GM12878 (cell line): ENCODE measurements at regions not wholly inside any gene's neighbourhood (a gene's known extent, or its start where the extent isn't known, plus 50 kb on each side); places are given as distances from the start of the nearest gene placed in this dataset.

Experiments
- ATAC-seq: fragments of 200-7000 bp; cut with Tn5 transposase; 3 replicates; pipeline ENCODE4 v1.9.1; 2020; ENCODE audit warnings: mild to moderate bottlenecking, moderate library complexity
- BruUV-seq: library from RNA; stranded (reverse); fragments of 400-500 nt; replicated peaks from 2 replicates; lab custom pipeline; 2021; lab: Mats Ljungman, UMichigan
- CTCF ChIA-PET: fragments of 300-600 bp; sonication (Branson Sonifier 250); formaldehyde crosslinking; extraction: SDS; loops from one replicate; lab custom pipeline; 2021; ENCODE audit warnings: inconsistent platforms; lab: Yijun Ruan, JAX
- POLR2A ChIA-PET: fragments of 350-600 bp; formaldehyde crosslinking; extraction: SDS; loops from one replicate; lab custom pipeline; 2021; ENCODE audit warnings: inconsistent platforms; lab: Charles Lee
- RAD21 ChIA-PET: fragments of 300-600 bp; sonication (Branson Sonifier 250); formaldehyde crosslinking; loops from one replicate; lab custom pipeline; 2023; ENCODE audit warnings: antibody characterized with exemption; ENCODE audit not compliant: unreplicated experiment; lab: Charles Lee
- SMC1A ChIA-PET: fragments of 300-600 bp; sonication (Branson Sonifier 250); formaldehyde crosslinking; loops from one replicate; lab custom pipeline; 2023; ENCODE audit not compliant: unreplicated experiment, uncharacterized antibody; lab: Charles Lee
- DNase-seq: peaks from one replicate; pipeline ENCODE4 v3.0.0-alpha.2; 2011; ENCODE audit warnings: low read depth, low spot score
- FAIRE-seq: peaks from 3 replicates; lab custom pipeline; 2011; peaks lifted over from hg19 to GRCh38; lab: Jason Lieb, UNC
- H2AFZ ChIP-seq: 2 replicates; pipeline ENCODE4 v1.6.0; 2011; ENCODE audit warnings: low read depth, low read length, control low read depth; ENCODE audit not compliant: control insufficient read depth
- H3K27ac ChIP-seq: 2 replicates; pipeline ENCODE4 v1.5.1; 2011; ENCODE audit warnings: control low read depth; ENCODE audit not compliant: control insufficient read depth, insufficient read depth
- H3K27me3 ChIP-seq, 2 experiments: replicated peaks in 1 of 2; 2 replicates each; pipeline versions ENCODE4 v1.6.0 to v1.6.1; 2011; ENCODE audit warnings: low read length in 1 of 2; ENCODE audit not compliant: control insufficient read depth in 2 of 2, insufficient read depth in 2 of 2
- H3K36me3 ChIP-seq, 2 experiments: 2 replicates each; pipeline ENCODE4 v1.5.1; 2011; ENCODE audit warnings: low read length in 1 of 2; ENCODE audit not compliant: control insufficient read depth in 2 of 2, insufficient read depth in 2 of 2
- H3K4me1 ChIP-seq: 2 replicates; pipeline ENCODE4 v1.6.1; 2011; ENCODE audit warnings: mild to moderate bottlenecking, low read length, moderate library complexity, mixed read lengths; ENCODE audit not compliant: control insufficient read depth, insufficient read depth
- H3K4me2 ChIP-seq: 2 replicates; pipeline ENCODE4 v1.6.0; 2011; ENCODE audit warnings: control low read depth; ENCODE audit not compliant: control insufficient read depth, insufficient read depth
- H3K4me3 ChIP-seq: fragments of 200-600 bp; sonication (generic); 2 replicates; pipeline ENCODE4 v1.5.1; 2016
- H3K79me2 ChIP-seq: 2 replicates; pipeline ENCODE4 v1.6.0; 2011; ENCODE audit warnings: low read length; ENCODE audit not compliant: control insufficient read depth, insufficient read depth
- H3K9ac ChIP-seq: 2 replicates; pipeline ENCODE4 v1.8.0; 2011; ENCODE audit warnings: low read length, control low read depth, mixed read lengths; ENCODE audit not compliant: control insufficient read depth, insufficient read depth
- H3K9me3 ChIP-seq: replicated peaks from 3 replicates; pipeline ENCODE4 v1.5.1; 2011; ENCODE audit warnings: mild to moderate bottlenecking, low read length; ENCODE audit not compliant: control insufficient read depth, insufficient read depth
- H4K20me1 ChIP-seq: 2 replicates; pipeline ENCODE4 v1.6.0; 2011; ENCODE audit not compliant: control insufficient read depth, insufficient read depth
- ASH2L ChIP-seq: fragments of 300-600, 200-600 bp; sonication (generic); IDR thresholded peaks from 2 replicates; pipeline ENCODE4 v1.6.1; 2017; ENCODE audit warnings: low read depth, mild to moderate bottlenecking, borderline replicate concordance
- CBFB ChIP-seq: IDR thresholded peaks from 2 replicates; pipeline ENCODE4 v1.6.1; 2016; ENCODE audit warnings: antibody characterized with exemption, low read depth
- EP300 ChIP-seq, 2 experiments: fragments of 150-350 bp in 1 of 2; IDR thresholded peaks; 2 replicates each; pipeline ENCODE4 v1.6.1; 2011 to 2012; ENCODE audit warnings: low read depth in 2 of 2, low read length in 2 of 2, borderline replicate concordance in 1 of 2, improper control_type of control experiment in 1 of 2, inconsistent platforms in 1 of 2; ENCODE audit not compliant: control insufficient read depth in 1 of 2
- EZH2 ChIP-seq: IDR thresholded peaks from 2 replicates; pipeline ENCODE4 v1.6.1; 2012; ENCODE audit warnings: low read depth, mild to moderate bottlenecking, control low read depth, inconsistent platforms, low read length, borderline replicate concordance; ENCODE audit not compliant: control insufficient read depth
- FOXK2 ChIP-seq: fragments of 450-650 bp; IDR thresholded peaks from 2 replicates; pipeline ENCODE4 v1.6.1; 2017; ENCODE audit warnings: mild to moderate bottlenecking, moderate library complexity
- FOXM1 ChIP-seq: IDR thresholded peaks from 2 replicates; pipeline ENCODE4 v1.6.1; 2012; ENCODE audit warnings: low read depth, mild to moderate bottlenecking, inconsistent platforms, low read length, moderate library complexity
- HDAC2 ChIP-seq: fragments of 200-600 bp; sonication (generic); IDR thresholded peaks from 2 replicates; pipeline ENCODE4 v1.6.1; 2017
- IKZF2 ChIP-seq, 2 experiments: fragments of 450-650 bp; IDR thresholded peaks; 2 replicates each; pipeline ENCODE4 v1.6.1; 2017; ENCODE audit warnings: mild to moderate bottlenecking in 2 of 2, moderate library complexity in 2 of 2
- JUNB ChIP-seq: IDR thresholded peaks from 2 replicates; pipeline ENCODE4 v1.6.1; 2016; ENCODE audit warnings: antibody characterized with exemption, mild to moderate bottlenecking
- KAT2A ChIP-seq: conservative IDR thresholded peaks from 2 replicates; pipeline ENCODE4 v1.6.1; 2011; ENCODE audit warnings: low read depth, low read length; ENCODE audit not compliant: control insufficient read depth
- KLF5 ChIP-seq: fragments of 450-650 bp; IDR thresholded peaks from 2 replicates; pipeline ENCODE4 v1.6.1; 2014; ENCODE audit warnings: mild to moderate bottlenecking; ENCODE audit not compliant: partially characterized antibody
- LARP7 ChIP-seq: fragments of 450-650 bp; IDR thresholded peaks from 2 replicates; pipeline ENCODE4 v1.6.1; 2017; ENCODE audit warnings: mild to moderate bottlenecking
- MEF2A ChIP-seq: IDR thresholded peaks from 2 replicates; pipeline ENCODE4 v1.6.1; 2011; ENCODE audit warnings: low read depth, mild to moderate bottlenecking, low read length, moderate library complexity; ENCODE audit not compliant: insufficient read depth
- MYB ChIP-seq: fragments of 150-350 bp; IDR thresholded peaks from 2 replicates; pipeline ENCODE4 v1.6.1; 2014; ENCODE audit warnings: mild to moderate bottlenecking, low read depth, low read length, borderline replicate concordance
- NR2C1 ChIP-seq: fragments of 450-650 bp; IDR thresholded peaks from 2 replicates; pipeline ENCODE4 v1.6.1; 2017; ENCODE audit warnings: antibody characterized with exemption, mild to moderate bottlenecking, moderate library complexity
- RAD21 ChIP-seq: IDR thresholded peaks from 2 replicates; pipeline ENCODE4 v1.6.1; 2011; ENCODE audit warnings: mild to moderate bottlenecking, low read depth, low read length, moderate library complexity; ENCODE audit not compliant: insufficient read depth
- RBBP5 ChIP-seq: fragments of 200-600 bp; sonication (generic); conservative IDR thresholded peaks from 2 replicates; pipeline ENCODE4 v1.6.1; 2016
- SMAD5 ChIP-seq: IDR thresholded peaks from 2 replicates; pipeline ENCODE4 v1.6.1; 2016; ENCODE audit warnings: antibody characterized with exemption, low read depth
- SMC3 ChIP-seq: IDR thresholded peaks from 2 replicates; pipeline ENCODE4 v1.6.1; 2011; ENCODE audit warnings: low read length, improper control_type of control experiment, borderline replicate concordance
- whole genome bisulfite sequencing: methylation state at CpG from one replicate; pipeline ENCODE4 v1.1.6; 2016; ENCODE audit warnings: low lambda C conversion rate; ENCODE audit not compliant: insufficient replicate concordance, insufficient coverage; ENCODE audit errors: missing lambda C conversion rate; 5-methylcytosine and 5-hydroxymethylcytosine counted together
- in situ Hi-C: fragments of 300-500 bp; cut with MboI; formaldehyde crosslinking; loops from 9 replicates; pipeline ENCODE4 v1.14.3; 2018; ENCODE audit warnings: mixed read lengths
- intact Hi-C: fragments of 100-400 bp; cut with micrococcal nuclease; formaldehyde crosslinking; loops from one replicate; pipeline ENCODE4 v1.14.2; 2022; ENCODE audit not compliant: unreplicated experiment
- TF ChIP-seq, protein P1 (sequence below): IDR thresholded peaks from 2 replicates; pipeline ENCODE4 v1.6.1; 2012; ENCODE audit warnings: low read depth, low read length, improper control_type of control experiment
- TF ChIP-seq, protein P2 (sequence below): IDR thresholded peaks from 2 replicates; pipeline ENCODE4 v1.6.1; 2011; ENCODE audit warnings: low read depth, low read length, improper control_type of control experiment, borderline replicate concordance

DNA sequence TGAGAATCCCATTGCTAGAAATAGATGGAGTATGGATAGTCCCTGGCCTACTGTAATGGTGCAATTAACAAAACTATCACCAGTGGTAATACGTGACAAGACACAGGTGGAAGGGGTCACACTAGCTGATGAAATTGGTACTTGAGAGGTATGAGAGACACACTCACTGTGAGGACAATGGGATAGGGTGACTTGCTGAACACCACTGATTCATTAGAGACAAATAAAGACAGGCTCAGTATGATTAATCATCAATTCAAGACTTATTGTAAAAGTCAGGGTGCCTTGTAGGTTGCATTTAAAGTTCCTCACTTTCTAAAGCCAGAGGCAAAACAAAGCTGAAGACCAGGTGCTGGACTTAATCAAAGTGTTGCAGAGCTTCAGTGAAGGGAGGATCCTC, 361.6 kb upstream of the EMCN start:
- POLR2A ChIA-PET, result no interaction called here
- intact Hi-C loops, result no loop called here
- Histone ChIP-seq H3K36me3 (no peaks in the 10 kb centered on the region), H3K4me3 (no peak overlapping the region), H3K27me3 (no peaks in the 10 kb centered on the region), H3K27ac (no peak overlapping the region), H3K4me2 (no peak overlapping the region), H3K9me3 (no peaks in the 10 kb centered on the region), H2AFZ (no peak overlapping the region)
- BruUV-seq, result no TSS peak
- SMC1A ChIA-PET, result interaction anchor here (1.0 to 1.4 kb wide), 4 partner anchors 8 to 787 kb away, joined by 3 to 6 read pairs (median 3); no protein-coding TSS in a partner anchor
- FAIRE-seq, result no peak
- TF ChIP-seq MEF2A, result no peak
- TF ChIP-seq ASH2L, result no peak
- no peak for TF ChIP-seq HDAC2
- TF ChIP-seq IKZF2 (IDR thresholded peaks at IDR 0.05), result no peak
- TF ChIP-seq, protein P1, sequence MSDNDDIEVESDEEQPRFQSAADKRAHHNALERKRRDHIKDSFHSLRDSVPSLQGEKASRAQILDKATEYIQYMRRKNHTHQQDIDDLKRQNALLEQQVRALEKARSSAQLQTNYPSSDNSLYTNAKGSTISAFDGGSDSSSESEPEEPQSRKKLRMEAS, result no peak
- TF ChIP-seq, all 136 proteins: peak for 0
- DNase-seq (no peak), ATAC-seq (no peak)
- RAD21 ChIA-PET, result no interaction called here
- CTCF ChIA-PET, result no interaction called here
- 0% methylated on average over 1 of the region's 1 CpG for whole genome bisulfite sequencing
- no peaks in the 10 kb centered on the region for H3K4me1 ChIP-seq
- in situ Hi-C loops, result no loop called here
- no peaks in the 10 kb centered on the region for H4K20me1 ChIP-seq
- no peak overlapping the region for H3K9ac ChIP-seq
- no peaks in the 10 kb centered on the region for H3K79me2 ChIP-seq

DNA sequence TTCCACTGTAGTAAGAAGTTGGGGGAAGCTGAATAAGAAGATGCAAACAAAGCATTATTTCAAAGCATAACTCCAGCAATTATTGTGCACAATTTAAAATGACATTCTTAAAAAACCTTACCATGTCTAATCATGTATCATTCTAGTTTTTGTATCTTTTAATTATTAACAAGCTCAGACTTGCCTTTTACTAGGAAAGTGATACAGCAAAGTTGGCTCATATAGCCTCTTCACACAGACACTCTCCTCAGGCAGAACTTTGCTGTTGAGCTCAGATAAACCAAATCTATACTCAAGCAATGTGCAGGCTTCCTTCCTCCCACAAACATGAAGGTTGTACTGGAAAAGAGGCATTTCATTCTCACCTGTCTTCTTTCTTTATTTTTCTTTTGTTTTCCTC, 358.7 kb upstream of the EMCN start:
- H3K79me2 ChIP-seq, result no peaks in the 10 kb centered on the region
- no peaks in the 10 kb centered on the region for H3K4me1 ChIP-seq
- intact Hi-C loops (no loop called here), in situ Hi-C loops (no loop called here)
- ChIA-PET CTCF (no interaction called here), SMC1A (interaction anchor here (0.7 to 0.9 kb wide), 3 partner anchors 8 to 77 kb away, joined by 3 to 4 read pairs (median 3); no protein-coding TSS in a partner anchor), POLR2A (interaction anchor here (0.9 kb wide), 1 partner anchor 21 kb away, joined by 3 read pairs; no protein-coding TSS in a partner anchor), RAD21 (no interaction called here)
- no peaks in the 10 kb centered on the region for H4K20me1 ChIP-seq
- no peak overlapping the region for H2AFZ ChIP-seq
- ATAC-seq (no peak), FAIRE-seq (no peak), DNase-seq (no peak)
- H3K27ac ChIP-seq, result no peak overlapping the region
- H3K4me3 ChIP-seq, result no peak overlapping the region
- no peak overlapping the region for H3K9ac ChIP-seq
- no peak overlapping the region for H3K4me2 ChIP-seq
- BruUV-seq, result no TSS peak
- H3K27me3 ChIP-seq, result no peaks in the 10 kb centered on the region
- H3K9me3 ChIP-seq, result no peaks in the 10 kb centered on the region
- no peaks in the 10 kb centered on the region for H3K36me3 ChIP-seq
- no peak for TF ChIP-seq LARP7
- TF ChIP-seq SMAD5, result no peak
- no peak for TF ChIP-seq JUNB
- TF ChIP-seq RBBP5, result no peak
- TF ChIP-seq, protein P2, sequence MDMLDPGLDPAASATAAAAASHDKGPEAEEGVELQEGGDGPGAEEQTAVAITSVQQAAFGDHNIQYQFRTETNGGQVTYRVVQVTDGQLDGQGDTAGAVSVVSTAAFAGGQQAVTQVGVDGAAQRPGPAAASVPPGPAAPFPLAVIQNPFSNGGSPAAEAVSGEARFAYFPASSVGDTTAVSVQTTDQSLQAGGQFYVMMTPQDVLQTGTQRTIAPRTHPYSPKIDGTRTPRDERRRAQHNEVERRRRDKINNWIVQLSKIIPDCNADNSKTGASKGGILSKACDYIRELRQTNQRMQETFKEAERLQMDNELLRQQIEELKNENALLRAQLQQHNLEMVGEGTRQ, result no peak
- no peak for TF ChIP-seq SMC3
- no peak for TF ChIP-seq RAD21
- TF ChIP-seq FOXM1, result no peak
- no peak for TF ChIP-seq NR2C1
- no peak for TF ChIP-seq KLF5
- TF ChIP-seq KAT2A, result no peak
- no peak for TF ChIP-seq EZH2
- no peak for TF ChIP-seq CBFB
- TF ChIP-seq FOXK2, result no peak
- TF ChIP-seq MYB, result no peak
- no peak for TF ChIP-seq EP300 (IDR thresholded peaks at IDR 0.05; ENCODE audit: borderline replicate concordance in 1 of 2, control insufficient read depth in 1 of 2, low read depth in 2 of 2, low read length in 2 of 2)
